ENCODE measurements at regions not wholly inside any gene's neighbourhood (a gene's known extent, or its start where the extent isn't known, plus 50 kb on each side); places are given as distances from the start of the nearest gene placed in this dataset.
"Not testable (repeated sequence)": the region's sequence is repeated elsewhere in the genome, so short reads cannot be mapped to it uniquely, and the experiment has no call there.

GRCh38 chr5:17819783-17820182 lies 185.5 kb downstream of the TAF11L14 start:
- DNase-seq (ENCODE audit: low read depth): no peak

GRCh38 chr5:17828681-17829080 lies 194.4 kb downstream of the TAF11L14 start:
- DNase-seq (ENCODE audit: low read depth): no peak

GRCh38 chr5:17829456-17829855 lies 195.2 kb downstream of the TAF11L14 start:
- DNase-seq (ENCODE audit: low read depth): no peak

GRCh38 chr5:17831279-17831678 lies 197.0 kb downstream of the TAF11L14 start:
- DNase-seq (ENCODE audit: low read depth): no peak

GRCh38 chr5:17832949-17833745 lies 198.9 kb downstream of the TAF11L14 start:
- DNase-seq (ENCODE audit: low read depth): no peak

GRCh38 chr5:17837757-17838156 lies 203.5 kb downstream of the TAF11L14 start:
- DNase-seq (ENCODE audit: low read depth): no peak

- no peak for DNase-seq (ENCODE audit: low read depth)
These were observed 204.2 kb downstream of the TAF11L14 start for GRCh38 chr5:17838469-17838868.

GRCh38 chr5:17839848-17840247 lies 205.6 kb downstream of the TAF11L14 start:
- no peak for DNase-seq (ENCODE audit: low read depth)

GRCh38 chr5:17846496-17846895 lies 212.2 kb downstream of the TAF11L14 start:
- no peak for DNase-seq (ENCODE audit: low read depth)

- no peak for DNase-seq (ENCODE audit: low read depth)
These were observed 213.0 kb downstream of the TAF11L14 start for GRCh38 chr5:17847286-17847685.

- DNase-seq (ENCODE audit: low read depth): no peak
These were observed 217.9 kb downstream of the TAF11L14 start for GRCh38 chr5:17852111-17852510.

- no peak for DNase-seq (ENCODE audit: low read depth)
These were observed 218.5 kb downstream of the TAF11L14 start for GRCh38 chr5:17852740-17853139.

GRCh38 chr5:17854901-17855300 lies 220.6 kb downstream of the TAF11L14 start:
- DNase-seq (ENCODE audit: low read depth): no peak

GRCh38 chr5:17860660-17861315 lies 226.5 kb downstream of the TAF11L14 start:
- no peak for DNase-seq (ENCODE audit: low read depth)

- not testable (repeated sequence) for DNase-seq (ENCODE audit: low read depth)
These were observed 230.6 kb downstream of the TAF11L14 start for GRCh38 chr5:17864903-17865302.

- DNase-seq (ENCODE audit: low read depth): not testable (repeated sequence)
These were observed 231.7 kb downstream of the TAF11L14 start for GRCh38 chr5:17865966-17866365.

GRCh38 chr5:17872204-17872603 lies 237.9 kb downstream of the TAF11L14 start:
- no peak for DNase-seq (ENCODE audit: low read depth)

- no peak for DNase-seq (ENCODE audit: low read depth)
These were observed 244.3 kb downstream of the TAF11L14 start for GRCh38 chr5:17878541-17878940.

GRCh38 chr5:17879276-17879675 lies 245.0 kb downstream of the TAF11L14 start:
- DNase-seq (ENCODE audit: low read depth): no peak

GRCh38 chr5:17880869-17881268 lies 246.6 kb downstream of the TAF11L14 start:
- DNase-seq (ENCODE audit: low read depth): no peak

- DNase-seq (ENCODE audit: low read depth): no peak
These were observed 248.7 kb downstream of the TAF11L14 start for GRCh38 chr5:17882760-17883488.

GRCh38 chr5:17888155-17888554 lies 253.9 kb downstream of the TAF11L14 start:
- no peak for DNase-seq (ENCODE audit: low read depth)

GRCh38 chr5:17890501-17890900 lies 256.2 kb downstream of the TAF11L14 start:
- DNase-seq (ENCODE audit: low read depth): no peak

Measured in M059J (cell line).